HepG2 (cell line): ENCODE measurements at regions not wholly inside any gene's neighbourhood (a gene's known extent, or its start where the extent isn't known, plus 50 kb on each side); places are given as distances from the start of the nearest gene placed in this dataset.

Experiments
- ATAC-seq: fragments of 200-7000 bp; cut with Tn5 transposase; 3 replicates; pipeline ENCODE4 v1.9.1; 2020; ENCODE audit warnings: mild to moderate bottlenecking, moderate library complexity
- BruUV-seq: library from RNA; stranded (reverse); fragments of 400-500 nt; replicated peaks from 2 replicates; lab custom pipeline; 2021; lab: Mats Ljungman, UMichigan
- CTCF ChIA-PET: fragments of 300-600 bp; formaldehyde crosslinking; extraction: SDS; loops from one replicate; lab custom pipeline; 2021; ENCODE audit warnings: low total read pairs, inconsistent platforms, low intra/inter-chr PET ratio; lab: Yijun Ruan, JAX
- POLR2A ChIA-PET: fragments of 350-600 bp; sonication (Branson Sonifier 250); formaldehyde crosslinking; loops from one replicate; lab custom pipeline; 2020; ENCODE audit warnings: antibody characterized with exemption, inconsistent platforms; lab: Yijun Ruan, JAX
- DNase-seq: peaks from one replicate; pipeline ENCODE4 v3.0.0-alpha.2; 2015; ENCODE audit warnings: low spot score
- FAIRE-seq: peaks from 3 replicates; lab custom pipeline; 2011; peaks lifted over from hg19 to GRCh38; lab: Jason Lieb, UNC
- H2AFZ ChIP-seq: one replicate; pipeline ENCODE4 v1.6.1; 2011; ENCODE audit warnings: low read length, inconsistent platforms
- H3K27ac ChIP-seq: fragments of 300-600 bp; 3 replicates; pipeline ENCODE4 v1.8.0; 2011; ENCODE audit warnings: mixed run types, mild to moderate bottlenecking, mixed read lengths, low read length, inconsistent platforms; ENCODE audit not compliant: insufficient read depth; ENCODE audit errors: extremely low read length
- H3K27me3 ChIP-seq, 2 experiments: fragments of 200-600 bp in 1 of 2; 2 replicates in 1 of 2; 3 replicates in 1 of 2; pipeline versions ENCODE4 v1.6.0 to v1.8.0; 2011; ENCODE audit warnings: low read length in 2 of 2, mild to moderate bottlenecking in 2 of 2, moderate library complexity in 2 of 2, inconsistent platforms in 1 of 2; ENCODE audit not compliant: insufficient read depth in 2 of 2, control insufficient read depth in 1 of 2
- H3K36me3 ChIP-seq, 2 experiments: fragments of 200-600 bp in 1 of 2; replicated peaks in 1 of 2; 2 replicates in 1 of 2; 3 replicates in 1 of 2; pipeline versions ENCODE4 v1.5.1 to v1.8.0; 2011; ENCODE audit warnings: low read length in 2 of 2, inconsistent platforms in 1 of 2; ENCODE audit not compliant: insufficient read depth in 2 of 2, control insufficient read depth in 1 of 2
- H3K4me1 ChIP-seq: 2 replicates; pipeline ENCODE4 v1.5.1; 2012; ENCODE audit warnings: low read length, inconsistent platforms; ENCODE audit not compliant: insufficient read depth
- H3K4me2 ChIP-seq: 2 replicates; pipeline ENCODE4 v1.6.0; 2011; ENCODE audit warnings: low read depth, low read length, inconsistent platforms
- H3K4me3 ChIP-seq, 3 experiments: fragments of 200-600 bp in 1 of 3; sonication (generic), shearing (Covaris generic) in 1 of 3; replicated peaks in 1 of 3; 2 replicates each; pipeline ENCODE4 v1.5.1; 2011 to 2016; ENCODE audit warnings: low read length in 3 of 3, inconsistent platforms in 2 of 3, low read depth in 2 of 3, mild to moderate bottlenecking in 2 of 3, control low read depth in 1 of 3, mixed read lengths in 1 of 3; ENCODE audit not compliant: insufficient read depth in 1 of 3
- H3K79me2 ChIP-seq: one replicate; pipeline ENCODE4 v1.6.1; 2011; ENCODE audit warnings: low read length, inconsistent platforms; ENCODE audit not compliant: insufficient read depth
- H3K9ac ChIP-seq: 2 replicates; pipeline ENCODE4 v1.6.0; 2011; ENCODE audit warnings: mild to moderate bottlenecking, low read depth, low read length, inconsistent platforms; ENCODE audit not compliant: insufficient read depth
- H3K9me3 ChIP-seq: 2 replicates; pipeline ENCODE4 v1.5.1; 2012; ENCODE audit warnings: mild to moderate bottlenecking, low read length
- H4K20me1 ChIP-seq: 2 replicates; pipeline ENCODE4 v1.6.0; 2011; ENCODE audit warnings: inconsistent platforms, mild to moderate bottlenecking, low read length, moderate library complexity; ENCODE audit not compliant: insufficient read depth
- ARID2 ChIP-seq: sonication (generic); formaldehyde crosslinking; IDR thresholded peaks from 2 replicates; pipeline ENCODE4 v1.8.1; 2022; ENCODE audit warnings: mild to moderate bottlenecking, missing genetic modification reagents, borderline replicate concordance
- CHD2 ChIP-seq: IDR thresholded peaks from 2 replicates; pipeline ENCODE4 v1.6.1; 2011; ENCODE audit warnings: low read depth, low read length, improper control_type of control experiment
- DNMT1 ChIP-seq: sonication (generic); formaldehyde crosslinking; IDR thresholded peaks from 2 replicates; pipeline ENCODE4 v1.5.1; 2020; ENCODE audit warnings: mild to moderate bottlenecking, missing genetic modification reagents
- FOSL2 ChIP-seq: sonication (generic); formaldehyde crosslinking; IDR thresholded peaks from 2 replicates; pipeline ENCODE4 v1.4.0; 2020; ENCODE audit warnings: missing genetic modification reagents
- KDM5A ChIP-seq: fragments of 200-600 bp; sonication (generic); IDR thresholded peaks from 2 replicates; pipeline ENCODE4 v1.7.0; 2018; ENCODE audit warnings: antibody characterized with exemption, mild to moderate bottlenecking, low read length, borderline replicate concordance
- MBD4 ChIP-seq: IDR thresholded peaks from 2 replicates; pipeline ENCODE4 v1.6.1; 2012; ENCODE audit warnings: low read length, inconsistent platforms, borderline replicate concordance
- MYC ChIP-seq: sonication (generic); formaldehyde crosslinking; IDR thresholded peaks from 2 replicates; pipeline ENCODE4 v1.9.0; 2021; ENCODE audit warnings: missing genetic modification reagents, borderline replicate concordance
- PTBP1 ChIP-seq: fragments of 200-400 bp; formaldehyde crosslinking; IDR thresholded peaks from 2 replicates; pipeline ENCODE4 v1.6.1; 2018; ENCODE audit warnings: low read length, low read depth; ENCODE audit not compliant: poor library complexity, severe bottlenecking
- RNF2 ChIP-seq: fragments of 450-650 bp; conservative IDR thresholded peaks from 2 replicates; pipeline ENCODE4 v1.6.1; 2016; ENCODE audit warnings: low read depth
- SMARCE1 ChIP-seq: fragments of 450-650 bp; IDR thresholded peaks from 2 replicates; pipeline ENCODE4 v1.6.1; 2017; ENCODE audit warnings: borderline replicate concordance
- ZBTB21 ChIP-seq: sonication (generic); formaldehyde crosslinking; IDR thresholded peaks from 2 replicates; pipeline ENCODE4 v1.4.0; 2020; ENCODE audit warnings: missing genetic modification reagents
- ZNF224 ChIP-seq: sonication (generic); formaldehyde crosslinking; IDR thresholded peaks from 2 replicates; pipeline ENCODE4 v1.5.0; 2020; ENCODE audit warnings: mild to moderate bottlenecking, missing genetic modification reagents
- WGBS: methylation state at CpG from one replicate; pipeline ENCODE4 v1.1.6; 2017; ENCODE audit warnings: low lambda C conversion rate; 5-methylcytosine and 5-hydroxymethylcytosine counted together
- in situ Hi-C: cut with HindIII; loops from 2 replicates; pipeline ENCODE4 v1.10.0; 2017; ENCODE audit warnings: low pct_unique_long_range_greater_than_20kb; ENCODE audit not compliant: extremely low pct_ligation_motif_present
- intact Hi-C: fragments of 100-400 bp; cut with micrococcal nuclease; formaldehyde crosslinking; loops from one replicate; pipeline ENCODE4 v1.10.0; 2022; ENCODE audit not compliant: unreplicated experiment
- TF ChIP-seq, protein P1 (sequence below): sonication (generic); formaldehyde crosslinking; IDR thresholded peaks from 2 replicates; pipeline ENCODE4 v1.4.0; 2020; ENCODE audit warnings: mild to moderate bottlenecking, missing genetic modification reagents
- TF ChIP-seq, protein P2 (sequence below): sonication (generic); formaldehyde crosslinking; IDR thresholded peaks from 2 replicates; pipeline ENCODE4 v1.5.1; 2020; ENCODE audit warnings: missing genetic modification reagents, mild to moderate bottlenecking, borderline replicate concordance
- TF ChIP-seq, protein P3 (sequence below): sonication (generic); formaldehyde crosslinking; IDR thresholded peaks from 2 replicates; pipeline ENCODE4 v1.4.0; 2020; ENCODE audit warnings: missing genetic modification reagents
- TF ChIP-seq, protein P4 (sequence below): sonication (generic); formaldehyde crosslinking; conservative IDR thresholded peaks from 2 replicates; pipeline ENCODE4 v1.4.0; 2020; ENCODE audit warnings: missing genetic modification reagents
- TF ChIP-seq, protein P5 (sequence below): sonication (generic); formaldehyde crosslinking; IDR thresholded peaks from 2 replicates; pipeline ENCODE4 v1.4.0; 2020; ENCODE audit warnings: mild to moderate bottlenecking, missing genetic modification reagents

DNA sequence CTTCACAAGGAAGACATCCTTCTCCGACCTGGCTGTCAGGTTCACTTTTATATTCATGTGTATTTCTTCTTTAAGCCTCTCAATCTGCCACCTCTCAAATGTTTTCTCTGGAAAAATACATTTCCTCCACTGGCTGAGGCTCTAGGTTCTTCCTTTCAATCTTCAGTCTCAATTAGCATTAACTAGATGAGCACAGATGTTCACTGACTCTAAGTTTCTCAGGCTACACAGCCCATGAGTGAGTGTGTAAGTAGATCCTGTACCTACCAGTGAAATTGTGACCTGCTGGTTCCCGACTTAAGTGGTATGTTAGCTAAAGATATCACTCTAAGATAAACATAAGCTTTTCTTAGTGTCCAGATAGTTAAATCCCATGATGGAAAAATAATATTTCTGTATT, 206.9 kb downstream of the ADAMTS15 start (continued):
- TF ChIP-seq, protein P1, sequence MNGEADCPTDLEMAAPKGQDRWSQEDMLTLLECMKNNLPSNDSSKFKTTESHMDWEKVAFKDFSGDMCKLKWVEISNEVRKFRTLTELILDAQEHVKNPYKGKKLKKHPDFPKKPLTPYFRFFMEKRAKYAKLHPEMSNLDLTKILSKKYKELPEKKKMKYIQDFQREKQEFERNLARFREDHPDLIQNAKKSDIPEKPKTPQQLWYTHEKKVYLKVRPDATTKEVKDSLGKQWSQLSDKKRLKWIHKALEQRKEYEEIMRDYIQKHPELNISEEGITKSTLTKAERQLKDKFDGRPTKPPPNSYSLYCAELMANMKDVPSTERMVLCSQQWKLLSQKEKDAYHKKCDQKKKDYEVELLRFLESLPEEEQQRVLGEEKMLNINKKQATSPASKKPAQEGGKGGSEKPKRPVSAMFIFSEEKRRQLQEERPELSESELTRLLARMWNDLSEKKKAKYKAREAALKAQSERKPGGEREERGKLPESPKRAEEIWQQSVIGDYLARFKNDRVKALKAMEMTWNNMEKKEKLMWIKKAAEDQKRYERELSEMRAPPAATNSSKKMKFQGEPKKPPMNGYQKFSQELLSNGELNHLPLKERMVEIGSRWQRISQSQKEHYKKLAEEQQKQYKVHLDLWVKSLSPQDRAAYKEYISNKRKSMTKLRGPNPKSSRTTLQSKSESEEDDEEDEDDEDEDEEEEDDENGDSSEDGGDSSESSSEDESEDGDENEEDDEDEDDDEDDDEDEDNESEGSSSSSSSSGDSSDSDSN (CRISPR knock-in tag): no peak
- TF ChIP-seq KDM5A (no peak), MBD4 (no peak), ZNF224 (no peak)
- TF ChIP-seq, protein P2, sequence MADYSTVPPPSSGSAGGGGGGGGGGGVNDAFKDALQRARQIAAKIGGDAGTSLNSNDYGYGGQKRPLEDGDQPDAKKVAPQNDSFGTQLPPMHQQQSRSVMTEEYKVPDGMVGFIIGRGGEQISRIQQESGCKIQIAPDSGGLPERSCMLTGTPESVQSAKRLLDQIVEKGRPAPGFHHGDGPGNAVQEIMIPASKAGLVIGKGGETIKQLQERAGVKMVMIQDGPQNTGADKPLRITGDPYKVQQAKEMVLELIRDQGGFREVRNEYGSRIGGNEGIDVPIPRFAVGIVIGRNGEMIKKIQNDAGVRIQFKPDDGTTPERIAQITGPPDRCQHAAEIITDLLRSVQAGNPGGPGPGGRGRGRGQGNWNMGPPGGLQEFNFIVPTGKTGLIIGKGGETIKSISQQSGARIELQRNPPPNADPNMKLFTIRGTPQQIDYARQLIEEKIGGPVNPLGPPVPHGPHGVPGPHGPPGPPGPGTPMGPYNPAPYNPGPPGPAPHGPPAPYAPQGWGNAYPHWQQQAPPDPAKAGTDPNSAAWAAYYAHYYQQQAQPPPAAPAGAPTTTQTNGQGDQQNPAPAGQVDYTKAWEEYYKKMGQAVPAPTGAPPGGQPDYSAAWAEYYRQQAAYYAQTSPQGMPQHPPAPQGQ (CRISPR knock-in tag): no peak
- TF ChIP-seq, all 625 proteins: peak for 0

DNA sequence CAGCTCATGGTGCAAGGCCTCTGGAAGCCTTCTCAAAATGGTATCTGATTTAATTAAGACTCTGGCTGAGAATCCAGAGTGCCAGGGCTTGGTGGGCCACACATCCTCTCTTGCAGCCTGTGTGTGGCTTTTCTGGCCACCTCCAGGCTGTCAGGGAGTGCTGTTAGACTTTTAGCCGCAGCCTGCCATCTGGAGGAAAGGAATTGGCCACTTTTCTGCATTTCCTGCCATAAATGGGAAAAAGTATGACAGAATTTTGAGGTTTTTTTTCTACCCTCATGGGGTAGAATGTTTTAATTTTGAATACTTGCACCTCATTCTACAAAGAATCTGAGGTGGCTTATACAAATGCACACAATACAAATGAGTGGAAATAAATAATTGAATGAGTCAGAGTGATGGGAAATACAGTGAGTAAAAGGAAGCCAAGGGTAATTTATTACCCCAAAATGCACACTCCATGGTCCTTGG, 218.4 kb downstream of the ADAMTS15 start:
- H3K4me3 ChIP-seq: no peak overlapping the region
- H3K9me3 ChIP-seq: no peaks in the 10 kb centered on the region
- no peaks in the 10 kb centered on the region for H4K20me1 ChIP-seq
- BruUV-seq: no TSS peak
- no peaks in the 10 kb centered on the region for H3K79me2 ChIP-seq
- DNase-seq: no peak
- no peak overlapping the region for H3K27ac ChIP-seq
- WGBS: 10% methylated on average over 1 of the region's 1 CpG
- H3K27me3 ChIP-seq: peaks cover 2 to 8% of the 10 kb centered on the region in 2 experiments; a peak in 2 of 5 replicates
- intact Hi-C loops (no loop called here), in situ Hi-C loops (no loop called here)
- FAIRE-seq: no peak
- H3K9ac ChIP-seq: no peak overlapping the region
- no peak for ATAC-seq
- no peak overlapping the region for H3K4me2 ChIP-seq
- ChIA-PET POLR2A (no interaction called here), CTCF (no interaction called here)
- H3K4me1 ChIP-seq: no peaks in the 10 kb centered on the region
- no peak overlapping the region for H2AFZ ChIP-seq
- H3K36me3 ChIP-seq: no peaks in the 10 kb centered on the region
- TF ChIP-seq, protein P3, sequence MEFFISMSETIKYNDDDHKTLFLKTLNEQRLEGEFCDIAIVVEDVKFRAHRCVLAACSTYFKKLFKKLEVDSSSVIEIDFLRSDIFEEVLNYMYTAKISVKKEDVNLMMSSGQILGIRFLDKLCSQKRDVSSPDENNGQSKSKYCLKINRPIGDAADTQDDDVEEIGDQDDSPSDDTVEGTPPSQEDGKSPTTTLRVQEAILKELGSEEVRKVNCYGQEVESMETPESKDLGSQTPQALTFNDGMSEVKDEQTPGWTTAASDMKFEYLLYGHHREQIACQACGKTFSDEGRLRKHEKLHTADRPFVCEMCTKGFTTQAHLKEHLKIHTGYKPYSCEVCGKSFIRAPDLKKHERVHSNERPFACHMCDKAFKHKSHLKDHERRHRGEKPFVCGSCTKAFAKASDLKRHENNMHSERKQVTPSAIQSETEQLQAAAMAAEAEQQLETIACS (CRISPR knock-in tag): no peak
- TF ChIP-seq MYC (CRISPR knock-in tag): no peak
- TF ChIP-seq CHD2: no peak
- TF ChIP-seq DNMT1 (CRISPR knock-in tag): no peak
- no peak for TF ChIP-seq PTBP1
- no peak for TF ChIP-seq RNF2
- TF ChIP-seq FOSL2 (CRISPR knock-in tag): no peak
- TF ChIP-seq SMARCE1: no peak
- TF ChIP-seq ARID2: no peak
- TF ChIP-seq, protein P4, sequence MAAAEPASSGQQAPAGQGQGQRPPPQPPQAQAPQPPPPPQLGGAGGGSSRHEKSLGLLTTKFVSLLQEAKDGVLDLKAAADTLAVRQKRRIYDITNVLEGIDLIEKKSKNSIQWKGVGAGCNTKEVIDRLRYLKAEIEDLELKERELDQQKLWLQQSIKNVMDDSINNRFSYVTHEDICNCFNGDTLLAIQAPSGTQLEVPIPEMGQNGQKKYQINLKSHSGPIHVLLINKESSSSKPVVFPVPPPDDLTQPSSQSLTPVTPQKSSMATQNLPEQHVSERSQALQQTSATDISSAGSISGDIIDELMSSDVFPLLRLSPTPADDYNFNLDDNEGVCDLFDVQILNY: no peak
- TF ChIP-seq ZBTB21: no peak
- TF ChIP-seq, protein P5, sequence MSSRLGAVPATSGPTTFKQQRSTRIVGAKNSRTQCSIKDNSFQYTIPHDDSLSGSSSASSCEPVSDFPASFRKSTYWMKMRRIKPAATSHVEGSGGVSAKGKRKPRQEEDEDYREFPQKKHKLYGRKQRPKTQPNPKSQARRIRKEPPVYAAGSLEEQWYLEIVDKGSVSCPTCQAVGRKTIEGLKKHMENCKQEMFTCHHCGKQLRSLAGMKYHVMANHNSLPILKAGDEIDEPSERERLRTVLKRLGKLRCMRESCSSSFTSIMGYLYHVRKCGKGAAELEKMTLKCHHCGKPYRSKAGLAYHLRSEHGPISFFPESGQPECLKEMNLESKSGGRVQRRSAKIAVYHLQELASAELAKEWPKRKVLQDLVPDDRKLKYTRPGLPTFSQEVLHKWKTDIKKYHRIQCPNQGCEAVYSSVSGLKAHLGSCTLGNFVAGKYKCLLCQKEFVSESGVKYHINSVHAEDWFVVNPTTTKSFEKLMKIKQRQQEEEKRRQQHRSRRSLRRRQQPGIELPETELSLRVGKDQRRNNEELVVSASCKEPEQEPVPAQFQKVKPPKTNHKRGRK (CRISPR knock-in tag): no peak
